HCT116 (cell line): ENCODE measurements at regions not wholly inside any gene's neighbourhood (a gene's known extent, or its start where the extent isn't known, plus 50 kb on each side); places are given as distances from the start of the nearest gene placed in this dataset.

Experiments used
- ATAC-seq: fragments of 200-7000 bp; cut with Tn5 transposase; 2 replicates; pipeline ENCODE4 v1.9.1; 2020; ENCODE audit warnings: mild to moderate bottlenecking, moderate library complexity
- BruUV-seq: library from RNA; stranded (reverse); fragments of 400-500 nt; replicated peaks from 2 replicates; lab custom pipeline; 2021; lab: Mats Ljungman, UMichigan
- CTCF ChIA-PET: fragments of 300-600 bp; sonication (Branson Sonifier 250); formaldehyde crosslinking; loops from one replicate; lab custom pipeline; 2021; ENCODE audit warnings: antibody characterized with exemption; lab: Charles Lee
- POLR2A ChIA-PET: fragments of 300-600, 350-600 bp; sonication (Branson Sonifier 250); formaldehyde crosslinking; loops from one replicate; lab custom pipeline; 2021; ENCODE audit warnings: antibody characterized with exemption; lab: Charles Lee
- RAD21 ChIA-PET, 2 experiments: fragments of 300-600 bp; sonication (Branson Sonifier 250); formaldehyde crosslinking; loops; one replicate each; lab custom pipeline; 2023; ENCODE audit warnings: low total read pairs in 2 of 2; ENCODE audit not compliant: uncharacterized antibody in 2 of 2, unreplicated experiment in 2 of 2, low non-redundant PET in 1 of 2; lab: Charles Lee
- DNase-seq: peaks from one replicate; pipeline ENCODE4 v3.0.0-alpha.2; 2010; ENCODE audit warnings: low read depth, low spot score
- H2AFZ ChIP-seq: fragments of 200-600 bp; shearing (Covaris generic), sonication (generic); 2 replicates; pipeline ENCODE4 v1.6.1; 2017; ENCODE audit warnings: low read depth, mixed run types, mixed read lengths, antibody characterized with exemption, low read length; ENCODE audit not compliant: poor library complexity, severe bottlenecking
- H3K27ac ChIP-seq: 2 replicates; pipeline ENCODE4 v1.5.1; 2012; ENCODE audit warnings: low read depth, low read length
- H3K27me3 ChIP-seq: fragments of 200-600 bp; sonication (generic); 2 replicates; pipeline ENCODE4 v1.6.1; 2016; ENCODE audit warnings: mixed run types, low read length, mixed read lengths; ENCODE audit not compliant: insufficient read depth
- H3K36me3 ChIP-seq, 2 experiments: fragments of 200-500 bp in 1 of 2; fragments of 200-600 bp in 1 of 2; sonication (Bioruptor generic) in 1 of 2; sonication (generic) in 1 of 2; 2 replicates each; pipeline versions ENCODE4 v1.5.1 to v1.6.1; 2014 to 2016; ENCODE audit warnings: low read length in 2 of 2, inconsistent platforms in 1 of 2, mixed read lengths in 1 of 2, mixed run types in 1 of 2; ENCODE audit not compliant: insufficient read depth in 2 of 2, control insufficient read depth in 1 of 2
- H3K4me1 ChIP-seq, 2 experiments: fragments of 200-600 bp in 1 of 2; sonication (generic) in 1 of 2; 2 replicates each; pipeline versions ENCODE4 v1.5.1 to v1.6.1; 2012 to 2017; ENCODE audit warnings: low read length in 2 of 2, inconsistent platforms in 1 of 2, mild to moderate bottlenecking in 1 of 2, mixed read lengths in 1 of 2, mixed run types in 1 of 2, moderate library complexity in 1 of 2; ENCODE audit not compliant: insufficient read depth in 2 of 2, control insufficient read depth in 1 of 2
- H3K4me2 ChIP-seq: fragments of 200-600 bp; sonication (generic); 2 replicates; pipeline ENCODE4 v1.6.1; 2017; ENCODE audit warnings: mixed run types, low read length, mixed read lengths
- H3K4me3 ChIP-seq, 2 experiments: fragments of 200-600 bp in 1 of 2; sonication (generic) in 1 of 2; replicated peaks in 1 of 2; 2 replicates each; pipeline ENCODE4 v1.5.1; 2011 to 2016; ENCODE audit warnings: low read length in 2 of 2, control low read depth in 1 of 2, low read depth in 1 of 2, mild to moderate bottlenecking in 1 of 2, mixed read lengths in 1 of 2, mixed run types in 1 of 2
- H3K79me2 ChIP-seq: fragments of 200-600 bp; sonication (generic); 2 replicates; pipeline ENCODE4 v1.6.1; 2017; ENCODE audit warnings: mild to moderate bottlenecking, mixed run types, low read length, moderate library complexity, mixed read lengths; ENCODE audit not compliant: insufficient read depth
- H3K9ac ChIP-seq: fragments of 200-600 bp; sonication (generic); 2 replicates; pipeline ENCODE4 v1.6.1; 2016; ENCODE audit warnings: low read length, mixed read lengths
- H3K9me2 ChIP-seq: fragments of 200-600 bp; sonication (generic), shearing (Covaris generic); 2 replicates; pipeline ENCODE4 v1.6.1; 2017; ENCODE audit warnings: mixed run types, mild to moderate bottlenecking, moderate library complexity; ENCODE audit not compliant: insufficient read depth
- H3K9me3 ChIP-seq, 2 experiments: fragments of 200-500 bp in 1 of 2; fragments of 200-600 bp in 1 of 2; sonication (Bioruptor generic) in 1 of 2; sonication (generic) in 1 of 2; 2 replicates each; pipeline ENCODE4 v1.6.1; 2014 to 2017; ENCODE audit warnings: low read length in 2 of 2, mixed read lengths in 2 of 2, inconsistent platforms in 1 of 2, low read depth in 1 of 2, mild to moderate bottlenecking in 1 of 2, mixed run types in 1 of 2, moderate library complexity in 1 of 2; ENCODE audit not compliant: control insufficient read depth in 1 of 2, insufficient read depth in 1 of 2
- H4K20me1 ChIP-seq: fragments of 200-600 bp; sonication (generic), shearing (Covaris generic); 2 replicates; pipeline ENCODE4 v1.6.1; 2017; ENCODE audit warnings: mixed run types, mild to moderate bottlenecking, moderate library complexity; ENCODE audit not compliant: insufficient read depth
- EGR1 ChIP-seq: IDR thresholded peaks from 2 replicates; pipeline ENCODE4 v1.6.1; 2012; ENCODE audit warnings: low read depth
- EZH2phosphoT487 ChIP-seq: fragments of 200-600 bp; IDR thresholded peaks from 2 replicates; pipeline ENCODE4 v1.6.1; 2018; ENCODE audit warnings: antibody characterized with exemption, borderline replicate concordance
- FOSL1 ChIP-seq: IDR thresholded peaks from 2 replicates; pipeline ENCODE4 v1.6.1; 2012; ENCODE audit warnings: low read depth
- SIN3A ChIP-seq: IDR thresholded peaks from 2 replicates; pipeline ENCODE4 v1.6.1; 2012; ENCODE audit warnings: low read depth
- TCF7L2 ChIP-seq: IDR thresholded peaks from 2 replicates; pipeline ENCODE4 v1.7.0; 2011; ENCODE audit warnings: borderline replicate concordance, inconsistent platforms; ENCODE audit not compliant: insufficient read depth, insufficient read length; ENCODE audit errors: extremely low read depth
- YY1 ChIP-seq: IDR thresholded peaks from 2 replicates; pipeline ENCODE4 v1.6.1; 2011; ENCODE audit warnings: low read length, low read depth, moderate library complexity, mild to moderate bottlenecking; ENCODE audit not compliant: insufficient replicate concordance; ENCODE audit errors: extremely low read depth
- ZFX ChIP-seq: fragments of 450-650 bp; IDR thresholded peaks from 2 replicates; pipeline ENCODE4 v1.6.1; 2017
- intact Hi-C: fragments of 100-400 bp; cut with micrococcal nuclease; formaldehyde crosslinking; loops from 2 replicates; pipeline ENCODE4 v1.10.0; 2022
- TF ChIP-seq, protein P1 (sequence below): IDR thresholded peaks from 2 replicates; pipeline ENCODE4 v1.6.1; 2011; ENCODE audit warnings: mild to moderate bottlenecking, low read length, moderate library complexity; ENCODE audit not compliant: insufficient replicate concordance; ENCODE audit errors: extremely low read depth
- TF ChIP-seq, protein P2 (sequence below): IDR thresholded peaks from 2 replicates; pipeline ENCODE4 v1.6.1; 2012
- TF ChIP-seq, protein P3 (sequence below), 3 experiments: fragments of 200-600 bp in 1 of 3; sonication (generic) in 1 of 3; IDR thresholded peaks in 2 of 3; conservative IDR thresholded peaks in 1 of 3; 2 replicates each; pipeline ENCODE4 v1.5.1; 2012 to 2017; ENCODE audit warnings: low read depth in 2 of 3, low read length in 2 of 3, antibody characterized with exemption in 1 of 3, borderline replicate concordance in 1 of 3, control low read depth in 1 of 3, mild to moderate bottlenecking in 1 of 3, mixed read lengths in 1 of 3, mixed run types in 1 of 3, moderate library complexity in 1 of 3; ENCODE audit not compliant: insufficient read depth in 1 of 3

- intact Hi-C loops, result no loop called here
- DNase-seq (no peak), ATAC-seq (no peak)
- H3K27ac ChIP-seq, result no peak overlapping the region
- BruUV-seq, result no TSS peak
- peaks cover 0 to 8% of the 10 kb centered on the region in 2 experiments; a peak in 2 of 4 replicates for H3K4me1 ChIP-seq
- no peaks in the 10 kb centered on the region for H3K9me2 ChIP-seq
- RAD21 ChIA-PET, result no interaction called here
- TF ChIP-seq EZH2phosphoT487, result no peak
- TF ChIP-seq SIN3A, result no peak
- TF ChIP-seq ZFX, result no peak
- no peak for TF ChIP-seq TCF7L2
- TF ChIP-seq, protein P1, sequence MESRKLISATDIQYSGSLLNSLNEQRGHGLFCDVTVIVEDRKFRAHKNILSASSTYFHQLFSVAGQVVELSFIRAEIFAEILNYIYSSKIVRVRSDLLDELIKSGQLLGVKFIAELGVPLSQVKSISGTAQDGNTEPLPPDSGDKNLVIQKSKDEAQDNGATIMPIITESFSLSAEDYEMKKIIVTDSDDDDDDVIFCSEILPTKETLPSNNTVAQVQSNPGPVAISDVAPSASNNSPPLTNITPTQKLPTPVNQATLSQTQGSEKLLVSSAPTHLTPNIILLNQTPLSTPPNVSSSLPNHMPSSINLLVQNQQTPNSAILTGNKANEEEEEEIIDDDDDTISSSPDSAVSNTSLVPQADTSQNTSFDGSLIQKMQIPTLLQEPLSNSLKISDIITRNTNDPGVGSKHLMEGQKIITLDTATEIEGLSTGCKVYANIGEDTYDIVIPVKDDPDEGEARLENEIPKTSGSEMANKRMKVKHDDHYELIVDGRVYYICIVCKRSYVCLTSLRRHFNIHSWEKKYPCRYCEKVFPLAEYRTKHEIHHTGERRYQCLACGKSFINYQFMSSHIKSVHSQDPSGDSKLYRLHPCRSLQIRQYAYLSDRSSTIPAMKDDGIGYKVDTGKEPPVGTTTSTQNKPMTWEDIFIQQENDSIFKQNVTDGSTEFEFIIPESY, result no peak
- no peak for TF ChIP-seq FOSL1
- no peak for TF ChIP-seq YY1
- no peak for TF ChIP-seq EGR1
- TF ChIP-seq, protein P2, sequence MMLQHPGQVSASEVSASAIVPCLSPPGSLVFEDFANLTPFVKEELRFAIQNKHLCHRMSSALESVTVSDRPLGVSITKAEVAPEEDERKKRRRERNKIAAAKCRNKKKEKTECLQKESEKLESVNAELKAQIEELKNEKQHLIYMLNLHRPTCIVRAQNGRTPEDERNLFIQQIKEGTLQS, result no peak
- TF ChIP-seq, protein P3, sequence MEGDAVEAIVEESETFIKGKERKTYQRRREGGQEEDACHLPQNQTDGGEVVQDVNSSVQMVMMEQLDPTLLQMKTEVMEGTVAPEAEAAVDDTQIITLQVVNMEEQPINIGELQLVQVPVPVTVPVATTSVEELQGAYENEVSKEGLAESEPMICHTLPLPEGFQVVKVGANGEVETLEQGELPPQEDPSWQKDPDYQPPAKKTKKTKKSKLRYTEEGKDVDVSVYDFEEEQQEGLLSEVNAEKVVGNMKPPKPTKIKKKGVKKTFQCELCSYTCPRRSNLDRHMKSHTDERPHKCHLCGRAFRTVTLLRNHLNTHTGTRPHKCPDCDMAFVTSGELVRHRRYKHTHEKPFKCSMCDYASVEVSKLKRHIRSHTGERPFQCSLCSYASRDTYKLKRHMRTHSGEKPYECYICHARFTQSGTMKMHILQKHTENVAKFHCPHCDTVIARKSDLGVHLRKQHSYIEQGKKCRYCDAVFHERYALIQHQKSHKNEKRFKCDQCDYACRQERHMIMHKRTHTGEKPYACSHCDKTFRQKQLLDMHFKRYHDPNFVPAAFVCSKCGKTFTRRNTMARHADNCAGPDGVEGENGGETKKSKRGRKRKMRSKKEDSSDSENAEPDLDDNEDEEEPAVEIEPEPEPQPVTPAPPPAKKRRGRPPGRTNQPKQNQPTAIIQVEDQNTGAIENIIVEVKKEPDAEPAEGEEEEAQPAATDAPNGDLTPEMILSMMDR (IDR thresholded peaks at IDR 0.05 in 2 of 3, conservative IDR thresholded peaks at IDR 0.05 in 1 of 3; ENCODE audit: borderline replicate concordance in 1 of 3, insufficient read depth in 1 of 3, low read depth in 2 of 3, low read length in 2 of 3), result no peak
- CTCF ChIA-PET, result no interaction called here
- H3K9me3 ChIP-seq, result no peaks in the 10 kb centered on the region
- no peak overlapping the region for H3K9ac ChIP-seq
- H2AFZ ChIP-seq, result no peak overlapping the region
- no peaks in the 10 kb centered on the region for H3K36me3 ChIP-seq
- no peaks in the 10 kb centered on the region for H4K20me1 ChIP-seq
- no peak overlapping the region for H3K4me2 ChIP-seq
- POLR2A ChIA-PET, result no interaction called here
- no peaks in the 10 kb centered on the region for H3K27me3 ChIP-seq
- no peaks in the 10 kb centered on the region for H3K79me2 ChIP-seq
- no peak overlapping the region for H3K4me3 ChIP-seq
Observed at GRCh38 chr12:88342251-88342806, 200.2 kb downstream of the TMTC3 start.
